Upper lobe of left lung (tissue), 4 donors: ENCODE measurements at regions not wholly inside any gene's neighbourhood (a gene's known extent, or its start where the extent isn't known, plus 50 kb on each side); places are given as distances from the start of the nearest gene placed in this dataset.

Source experiments
- CTCF ChIP-seq, 6 experiments: fragments of 450-650 bp in 4 of 6; fragments of 200-600 bp in 2 of 6; sonication (generic) in 2 of 6; IDR thresholded peaks; one replicate each; pipeline ENCODE4 v1.5.1; 2016 to 2019; ENCODE audit warnings: antibody characterized with exemption in 6 of 6
- POLR2AphosphoS5 ChIP-seq, 2 donors: sonication (generic); formaldehyde crosslinking; IDR thresholded peaks; one replicate each; pipeline ENCODE4 v1.5.1; 2017; ENCODE audit warnings: antibody characterized with exemption in 2 of 2

GRCh38 chr22:48476577-48476976, 1351.1 kb downstream of the BRD1 start:
- TF ChIP-seq POLR2AphosphoS5 (IDR thresholded peaks at IDR 0.05): no peak
- no peak for TF ChIP-seq CTCF (IDR thresholded peaks at IDR 0.05)
